NT2/D1 (cell line): ENCODE measurements at regions not wholly inside any gene's neighbourhood (a gene's known extent, or its start where the extent isn't known, plus 50 kb on each side); places are given as distances from the start of the nearest gene placed in this dataset.

ENCODE experiments used
- SUZ12 ChIP-seq: IDR thresholded peaks from 2 replicates; pipeline ENCODE4 v1.6.1; 2011; ENCODE audit not compliant: insufficient read length, insufficient read depth; ENCODE audit errors: extremely low read depth
- ZNF274 ChIP-seq: IDR thresholded peaks from 2 replicates; pipeline ENCODE4 v1.6.1; 2011; ENCODE audit warnings: mild to moderate bottlenecking, low read depth, low read length

- TF ChIP-seq SUZ12, result no peak
- TF ChIP-seq ZNF274, result no peak
These were observed 202.9 kb downstream of the FAM76B start for GRCh38 chr11:95586661-95587060.
